ENCODE measurements at regions not wholly inside any gene's neighbourhood (a gene's known extent, or its start where the extent isn't known, plus 50 kb on each side); places are given as distances from the start of the nearest gene placed in this dataset.
A peak's percentile ranks its signal among the peaks of the same experiment; 100 is the strongest.

GRCh38 chr13:79907527-79907926 is 426.6 kb downstream of the NDFIP2 start:
- no peak overlapping the region for H3K4me2 ChIP-seq (ENCODE audit: insufficient read depth, low read length, poor library complexity, severe bottlenecking)
- H3K9me3 ChIP-seq (replicated peaks in 1 of 2; ENCODE audit: control insufficient read depth in 2 of 2, insufficient read depth in 1 of 2, low read depth in 1 of 2, low read length in 2 of 2) = peaks cover 0 to 2% of the 10 kb centered on the region in 2 donors
- no peak for DNase-seq (ENCODE audit: low spot score)
- H2BK12ac ChIP-seq (ENCODE audit: low read length) = no peak overlapping the region
- no peak overlapping the region for H3K27ac ChIP-seq (replicated peaks; ENCODE audit: low read length)
- no peaks in the 10 kb centered on the region for H3K36me3 ChIP-seq (replicated peaks in 1 of 2; ENCODE audit: control insufficient read depth in 2 of 2, insufficient read depth in 2 of 2, low read length in 2 of 2)
- no peak overlapping the region for H3K4ac ChIP-seq (ENCODE audit: low read length)
- H3K14ac ChIP-seq (ENCODE audit: low read length) = no peak overlapping the region
- H3K18ac ChIP-seq (ENCODE audit: low read length) = no peak overlapping the region
- peaks cover 0 to 2% of the 10 kb centered on the region in 2 donors for H3K4me1 ChIP-seq (ENCODE audit: control insufficient read depth in 2 of 2, insufficient read depth in 1 of 2, low read depth in 1 of 2, low read length in 2 of 2)
- H3K79me1 ChIP-seq (ENCODE audit: low read depth, low read length) = no peaks in the 10 kb centered on the region
- H3K9ac ChIP-seq (ENCODE audit: low read depth, low read length, poor library complexity) = no peak overlapping the region
- H4K8ac ChIP-seq (ENCODE audit: low read depth, low read length) = no peak overlapping the region
- no CpG with 5 or more reads among the region's 1 CpG for WGBS, 2 donors (ENCODE audit: extremely low coverage in 2 of 2, insufficient read length in 2 of 2, insufficient replicate concordance in 1 of 2)
- no peak overlapping the region for H2AK5ac ChIP-seq (ENCODE audit: low read depth, low read length)
- no peak overlapping the region for H4K91ac ChIP-seq (ENCODE audit: low read depth, low read length, poor library complexity)
- H2BK5ac ChIP-seq (ENCODE audit: low read length) = no peak overlapping the region
- no peak overlapping the region for H2BK15ac ChIP-seq (ENCODE audit: low read length)
- H3K27me3 ChIP-seq (ENCODE audit: control insufficient read depth in 3 of 3, insufficient read depth in 3 of 3, low read depth in 1 of 3, low read length in 3 of 3) = no peaks in the 10 kb centered on the region
- no peak overlapping the region for H3K23ac ChIP-seq (ENCODE audit: low read depth, low read length, poor library complexity)
- H2BK120ac ChIP-seq (ENCODE audit: low read depth, low read length) = no peak overlapping the region
- H3K4me3 ChIP-seq (ENCODE audit: low read length in 2 of 2) = no peak overlapping the region
- no peak overlapping the region for H2AFZ ChIP-seq (ENCODE audit: low read length)

- no peak overlapping the region for H4K8ac ChIP-seq (ENCODE audit: low read depth, low read length)
- no peak overlapping the region for H3K4me3 ChIP-seq (ENCODE audit: low read length in 2 of 2)
- H3K27me3 ChIP-seq (ENCODE audit: control insufficient read depth in 3 of 3, insufficient read depth in 3 of 3, low read depth in 1 of 3, low read length in 3 of 3) = no peaks in the 10 kb centered on the region
- H3K18ac ChIP-seq (ENCODE audit: low read length) = no peak overlapping the region
- H2AK5ac ChIP-seq (ENCODE audit: low read depth, low read length) = no peak overlapping the region
- H2BK15ac ChIP-seq (ENCODE audit: low read length) = no peak overlapping the region
- no peak overlapping the region for H3K4ac ChIP-seq (ENCODE audit: low read length)
- H3K79me1 ChIP-seq (ENCODE audit: low read depth, low read length) = no peaks in the 10 kb centered on the region
- H3K4me2 ChIP-seq (ENCODE audit: insufficient read depth, low read length, poor library complexity, severe bottlenecking) = no peak overlapping the region
- no peaks in the 10 kb centered on the region for H3K36me3 ChIP-seq (replicated peaks in 1 of 2; ENCODE audit: control insufficient read depth in 2 of 2, insufficient read depth in 2 of 2, low read length in 2 of 2)
- DNase-seq (ENCODE audit: low spot score) = no peak
- H4K91ac ChIP-seq (ENCODE audit: low read depth, low read length, poor library complexity) = no peak overlapping the region
- H2BK5ac ChIP-seq (ENCODE audit: low read length) = no peak overlapping the region
- H3K9ac ChIP-seq (ENCODE audit: low read depth, low read length, poor library complexity) = no peak overlapping the region
- H2BK120ac ChIP-seq (ENCODE audit: low read depth, low read length) = no peak overlapping the region
- peaks cover 0 to 4% of the 10 kb centered on the region in 2 donors for H3K4me1 ChIP-seq (ENCODE audit: control insufficient read depth in 2 of 2, insufficient read depth in 1 of 2, low read depth in 1 of 2, low read length in 2 of 2)
- no peak overlapping the region for H2AFZ ChIP-seq (ENCODE audit: low read length)
- WGBS, 2 donors (ENCODE audit: extremely low coverage in 2 of 2, insufficient read length in 2 of 2, insufficient replicate concordance in 1 of 2) = no CpG with 5 or more reads among the region's 3 CpGs
- peaks cover 0 to 2% of the 10 kb centered on the region in 2 donors for H3K9me3 ChIP-seq (replicated peaks in 1 of 2; ENCODE audit: control insufficient read depth in 2 of 2, insufficient read depth in 1 of 2, low read depth in 1 of 2, low read length in 2 of 2)
- no peak overlapping the region for H3K23ac ChIP-seq (ENCODE audit: low read depth, low read length, poor library complexity)
- H2BK12ac ChIP-seq (ENCODE audit: low read length) = no peak overlapping the region
- H3K27ac ChIP-seq (replicated peaks; ENCODE audit: low read length) = no peak overlapping the region
- H3K14ac ChIP-seq (ENCODE audit: low read length) = no peak overlapping the region
These were observed 425.4 kb downstream of the NDFIP2 start for GRCh38 chr13:79906345-79906744.

GRCh38 chr13:79905018-79905417 is 424.1 kb downstream of the NDFIP2 start:
- H3K4me2 ChIP-seq (ENCODE audit: insufficient read depth, low read length, poor library complexity, severe bottlenecking) = no peak overlapping the region
- H3K23ac ChIP-seq (ENCODE audit: low read depth, low read length, poor library complexity) = no peak overlapping the region
- H3K27me3 ChIP-seq (ENCODE audit: control insufficient read depth in 3 of 3, insufficient read depth in 3 of 3, low read depth in 1 of 3, low read length in 3 of 3) = no peaks in the 10 kb centered on the region
- no peak overlapping the region for H3K4me3 ChIP-seq (ENCODE audit: low read length in 2 of 2)
- H3K18ac ChIP-seq (ENCODE audit: low read length) = no peak overlapping the region
- no peak overlapping the region for H2BK12ac ChIP-seq (ENCODE audit: low read length)
- no peak overlapping the region for H2AK5ac ChIP-seq (ENCODE audit: low read depth, low read length)
- no peak overlapping the region for H3K27ac ChIP-seq (replicated peaks; ENCODE audit: low read length)
- peak overlapping the region; percentile 54 for H2AFZ ChIP-seq (ENCODE audit: low read length)
- DNase-seq (ENCODE audit: low spot score) = no peak
- no peak overlapping the region for H3K14ac ChIP-seq (ENCODE audit: low read length)
- WGBS, 2 donors (ENCODE audit: extremely low coverage in 2 of 2, insufficient read length in 2 of 2, insufficient replicate concordance in 1 of 2) = no CpG with 5 or more reads among the region's 2 CpGs
- peaks cover 0 to 6% of the 10 kb centered on the region in 2 donors for H3K4me1 ChIP-seq (ENCODE audit: control insufficient read depth in 2 of 2, insufficient read depth in 1 of 2, low read depth in 1 of 2, low read length in 2 of 2)
- no peak overlapping the region for H4K91ac ChIP-seq (ENCODE audit: low read depth, low read length, poor library complexity)
- H3K9me3 ChIP-seq (replicated peaks in 1 of 2; ENCODE audit: control insufficient read depth in 2 of 2, insufficient read depth in 1 of 2, low read depth in 1 of 2, low read length in 2 of 2) = peaks cover 0 to 2% of the 10 kb centered on the region in 2 donors
- H4K8ac ChIP-seq (ENCODE audit: low read depth, low read length) = no peak overlapping the region
- no peaks in the 10 kb centered on the region for H3K36me3 ChIP-seq (replicated peaks in 1 of 2; ENCODE audit: control insufficient read depth in 2 of 2, insufficient read depth in 2 of 2, low read length in 2 of 2)
- H2BK15ac ChIP-seq (ENCODE audit: low read length) = no peak overlapping the region
- H3K9ac ChIP-seq (ENCODE audit: low read depth, low read length, poor library complexity) = no peak overlapping the region
- H3K4ac ChIP-seq (ENCODE audit: low read length) = no peak overlapping the region
- no peak overlapping the region for H2BK120ac ChIP-seq (ENCODE audit: low read depth, low read length)
- no peaks in the 10 kb centered on the region for H3K79me1 ChIP-seq (ENCODE audit: low read depth, low read length)
- H2BK5ac ChIP-seq (ENCODE audit: low read length) = no peak overlapping the region

- Histone ChIP-seq H3K4me3 (ENCODE audit: low read length in 2 of 2) (no peak overlapping the region), H4K91ac (ENCODE audit: low read depth, low read length, poor library complexity) (no peak overlapping the region), H2BK120ac (ENCODE audit: low read depth, low read length) (no peak overlapping the region), H3K4me1 (ENCODE audit: control insufficient read depth in 2 of 2, insufficient read depth in 1 of 2, low read depth in 1 of 2, low read length in 2 of 2) (peaks cover 0 to 6% of the 10 kb centered on the region in 2 donors), H3K23ac (ENCODE audit: low read depth, low read length, poor library complexity) (no peak overlapping the region), H2BK5ac (ENCODE audit: low read length) (no peak overlapping the region), H3K14ac (ENCODE audit: low read length) (no peak overlapping the region), H3K27me3 (ENCODE audit: control insufficient read depth in 3 of 3, insufficient read depth in 3 of 3, low read depth in 1 of 3, low read length in 3 of 3) (no peaks in the 10 kb centered on the region), H3K27ac (replicated peaks; ENCODE audit: low read length) (no peak overlapping the region), H3K79me1 (ENCODE audit: low read depth, low read length) (no peaks in the 10 kb centered on the region), H3K9ac (ENCODE audit: low read depth, low read length, poor library complexity) (no peak overlapping the region), H3K18ac (ENCODE audit: low read length) (no peak overlapping the region), H3K4ac (ENCODE audit: low read length) (no peak overlapping the region), H4K8ac (ENCODE audit: low read depth, low read length) (no peak overlapping the region), H2BK15ac (ENCODE audit: low read length) (no peak overlapping the region), H3K36me3 (replicated peaks in 1 of 2; ENCODE audit: control insufficient read depth in 2 of 2, insufficient read depth in 2 of 2, low read length in 2 of 2) (no peaks in the 10 kb centered on the region), H2BK12ac (ENCODE audit: low read length) (no peak overlapping the region), H3K4me2 (ENCODE audit: insufficient read depth, low read length, poor library complexity, severe bottlenecking) (no peak overlapping the region), H3K9me3 (replicated peaks in 1 of 2; ENCODE audit: control insufficient read depth in 2 of 2, insufficient read depth in 1 of 2, low read depth in 1 of 2, low read length in 2 of 2) (peaks cover 0 to 2% of the 10 kb centered on the region in 2 donors), H2AK5ac (ENCODE audit: low read depth, low read length) (no peak overlapping the region), H2AFZ (ENCODE audit: low read length) (peak overlapping the region; percentile 54)
- DNase-seq (ENCODE audit: low spot score) = no peak
- WGBS, 2 donors (ENCODE audit: extremely low coverage in 2 of 2, insufficient read length in 2 of 2, insufficient replicate concordance in 1 of 2) = no CpG with 5 or more reads among the region's 1 CpG
These were observed 423.6 kb downstream of the NDFIP2 start for GRCh38 chr13:79904581-79904980.

Data from neuronal stem cell (in vitro differentiated cells).